Glutamatergic neuron (in vitro differentiated cells): ENCODE measurements at regions not wholly inside any gene's neighbourhood (a gene's known extent, or its start where the extent isn't known, plus 50 kb on each side); places are given as distances from the start of the nearest gene placed in this dataset.

Experiments used
- DNase-seq: peaks from one replicate; pipeline ENCODE4 v3.0.0; 2022
- H3K27ac Mint-ChIP-seq: one replicate; pipeline ENCODE4 v1.8.0; 2020; ENCODE audit warnings: mild to moderate bottlenecking, mixed read lengths, inconsistent platforms; ENCODE audit not compliant: unreplicated experiment
- H3K27me3 Mint-ChIP-seq: one replicate; pipeline ENCODE4 v1.8.0; 2020; ENCODE audit warnings: mild to moderate bottlenecking, moderate library complexity, mixed read lengths, inconsistent platforms; ENCODE audit not compliant: unreplicated experiment
- H3K36me3 Mint-ChIP-seq: one replicate; pipeline ENCODE4 v1.8.0; 2020; ENCODE audit warnings: mild to moderate bottlenecking, mixed read lengths, inconsistent platforms; ENCODE audit not compliant: unreplicated experiment
- H3K4me1 Mint-ChIP-seq: one replicate; pipeline ENCODE4 v1.8.0; 2020; ENCODE audit warnings: mild to moderate bottlenecking, low read depth, mixed read lengths, inconsistent platforms; ENCODE audit not compliant: unreplicated experiment
- H3K4me3 Mint-ChIP-seq: one replicate; pipeline ENCODE4 v1.8.0; 2020; ENCODE audit warnings: mild to moderate bottlenecking, mixed read lengths, inconsistent platforms; ENCODE audit not compliant: unreplicated experiment
- H3K9me3 Mint-ChIP-seq: one replicate; pipeline ENCODE4 v1.8.0; 2020; ENCODE audit warnings: mild to moderate bottlenecking, moderate library complexity, mixed read lengths, inconsistent platforms; ENCODE audit not compliant: unreplicated experiment
- TF ChIP-seq, protein P1 (sequence below): fragments of 200-600 bp; sonication (generic); IDR thresholded peaks from one replicate; pipeline ENCODE4 v1.5.0; 2021; ENCODE audit not compliant: partially characterized antibody, unreplicated experiment

DNA sequence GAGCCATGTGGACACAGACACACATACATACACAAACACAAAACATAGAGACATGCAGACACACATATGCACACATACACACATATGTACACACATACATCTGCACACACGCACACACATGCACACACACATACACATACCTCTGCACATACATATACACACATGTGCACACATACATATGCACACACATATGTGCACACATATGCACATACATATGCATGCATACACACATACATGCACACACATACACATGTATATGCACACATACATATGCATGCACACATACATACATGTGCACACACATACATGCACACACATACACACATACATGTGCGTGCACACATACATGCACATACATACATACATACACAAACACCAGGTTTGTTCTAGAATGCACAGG is 236.3 kb upstream of the FOXK1 start:
- Mint-ChIP-seq H3K4me3 (no peak overlapping the region), H3K9me3 (no peaks in the 10 kb centered on the region), H3K4me1 (no peaks in the 10 kb centered on the region), H3K27ac (no peak overlapping the region), H3K27me3 (peaks cover 4% of the 10 kb centered on the region), H3K36me3 (no peaks in the 10 kb centered on the region)
- TF ChIP-seq, protein P1, sequence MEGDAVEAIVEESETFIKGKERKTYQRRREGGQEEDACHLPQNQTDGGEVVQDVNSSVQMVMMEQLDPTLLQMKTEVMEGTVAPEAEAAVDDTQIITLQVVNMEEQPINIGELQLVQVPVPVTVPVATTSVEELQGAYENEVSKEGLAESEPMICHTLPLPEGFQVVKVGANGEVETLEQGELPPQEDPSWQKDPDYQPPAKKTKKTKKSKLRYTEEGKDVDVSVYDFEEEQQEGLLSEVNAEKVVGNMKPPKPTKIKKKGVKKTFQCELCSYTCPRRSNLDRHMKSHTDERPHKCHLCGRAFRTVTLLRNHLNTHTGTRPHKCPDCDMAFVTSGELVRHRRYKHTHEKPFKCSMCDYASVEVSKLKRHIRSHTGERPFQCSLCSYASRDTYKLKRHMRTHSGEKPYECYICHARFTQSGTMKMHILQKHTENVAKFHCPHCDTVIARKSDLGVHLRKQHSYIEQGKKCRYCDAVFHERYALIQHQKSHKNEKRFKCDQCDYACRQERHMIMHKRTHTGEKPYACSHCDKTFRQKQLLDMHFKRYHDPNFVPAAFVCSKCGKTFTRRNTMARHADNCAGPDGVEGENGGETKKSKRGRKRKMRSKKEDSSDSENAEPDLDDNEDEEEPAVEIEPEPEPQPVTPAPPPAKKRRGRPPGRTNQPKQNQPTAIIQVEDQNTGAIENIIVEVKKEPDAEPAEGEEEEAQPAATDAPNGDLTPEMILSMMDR: no peak
- no peak for DNase-seq

DNA sequence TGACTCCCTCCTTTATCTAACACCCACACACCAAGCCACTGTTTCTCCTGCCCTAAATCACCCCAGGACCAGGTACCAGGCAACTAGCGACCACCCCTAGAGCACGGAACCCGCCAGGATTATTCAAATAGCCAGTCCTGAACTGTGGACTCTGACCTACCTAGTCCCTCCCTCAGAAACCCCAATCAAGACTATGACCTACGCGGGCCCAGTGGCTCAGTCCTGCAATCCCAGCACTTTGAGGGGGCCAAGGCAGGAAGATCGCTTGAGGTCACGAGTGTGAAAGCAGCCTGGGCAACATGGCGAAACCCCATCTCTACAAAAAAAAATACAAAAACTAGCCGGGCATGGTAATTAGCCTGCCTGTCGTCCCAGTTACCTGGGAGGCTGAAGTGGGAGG is 232.8 kb upstream of the FOXK1 start:
- H3K27ac Mint-ChIP-seq: no peak overlapping the region
- no peak overlapping the region for H3K4me3 Mint-ChIP-seq
- no peaks in the 10 kb centered on the region for H3K9me3 Mint-ChIP-seq

DNA sequence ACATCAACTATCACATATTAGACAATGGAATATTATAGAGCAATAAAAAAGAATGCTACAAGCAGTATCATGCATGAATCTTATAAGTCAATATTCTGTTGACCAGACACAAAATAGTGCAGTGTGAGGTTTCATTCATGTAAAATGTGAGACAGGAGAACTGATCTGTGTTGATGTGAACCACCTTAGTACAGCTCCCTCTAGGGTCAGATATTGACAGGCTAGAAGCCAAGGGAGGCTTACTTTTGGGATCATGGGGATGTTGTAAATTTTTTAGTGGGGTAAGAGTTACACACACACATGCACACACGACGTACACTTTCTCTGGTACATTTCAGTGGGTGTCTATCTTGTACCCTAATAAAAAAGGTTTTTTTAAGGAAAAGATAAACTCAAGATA is 231.6 kb upstream of the FOXK1 start:
- Mint-ChIP-seq H3K4me3 (no peak overlapping the region), H3K4me1 (no peaks in the 10 kb centered on the region), H3K27me3 (peaks cover 4% of the 10 kb centered on the region), H3K27ac (no peak overlapping the region), H3K36me3 (no peaks in the 10 kb centered on the region), H3K9me3 (no peaks in the 10 kb centered on the region)
- no peak for DNase-seq
- TF ChIP-seq, protein P1: no peak

More for the DNA sequence above, 232.8 kb upstream of the FOXK1 start:
- no peaks in the 10 kb centered on the region for H3K36me3 Mint-ChIP-seq
- no peak for DNase-seq
- H3K4me1 Mint-ChIP-seq: no peaks in the 10 kb centered on the region
- peaks cover 4% of the 10 kb centered on the region for H3K27me3 Mint-ChIP-seq
- TF ChIP-seq, protein P1: no peak

DNA sequence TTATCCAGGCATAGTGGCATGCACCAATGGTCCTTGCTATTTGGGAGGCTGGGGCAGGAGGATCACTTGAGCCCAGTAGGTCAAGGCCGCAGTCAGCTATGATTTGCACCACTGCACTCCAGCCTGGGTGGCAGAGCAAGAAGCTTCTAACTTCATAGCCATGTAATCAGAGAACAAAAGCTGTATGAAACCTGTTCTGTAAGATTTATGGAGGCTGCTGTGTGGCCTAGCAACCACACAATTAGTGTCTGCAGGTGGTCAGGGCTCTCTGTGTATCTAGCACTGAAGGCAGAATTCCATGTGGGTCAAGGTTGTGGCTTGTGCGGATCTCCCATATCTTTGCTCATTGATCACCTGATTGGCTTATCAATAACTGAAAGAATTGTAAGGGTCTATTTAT is 221.5 kb upstream of the FOXK1 start:
- Mint-ChIP-seq H3K27me3 (no peaks in the 10 kb centered on the region), H3K4me1 (no peaks in the 10 kb centered on the region), H3K36me3 (no peaks in the 10 kb centered on the region), H3K9me3 (peaks cover 4% of the 10 kb centered on the region), H3K27ac (no peak overlapping the region), H3K4me3 (no peak overlapping the region)
- TF ChIP-seq, protein P1: no peak
- DNase-seq: no peak

DNA sequence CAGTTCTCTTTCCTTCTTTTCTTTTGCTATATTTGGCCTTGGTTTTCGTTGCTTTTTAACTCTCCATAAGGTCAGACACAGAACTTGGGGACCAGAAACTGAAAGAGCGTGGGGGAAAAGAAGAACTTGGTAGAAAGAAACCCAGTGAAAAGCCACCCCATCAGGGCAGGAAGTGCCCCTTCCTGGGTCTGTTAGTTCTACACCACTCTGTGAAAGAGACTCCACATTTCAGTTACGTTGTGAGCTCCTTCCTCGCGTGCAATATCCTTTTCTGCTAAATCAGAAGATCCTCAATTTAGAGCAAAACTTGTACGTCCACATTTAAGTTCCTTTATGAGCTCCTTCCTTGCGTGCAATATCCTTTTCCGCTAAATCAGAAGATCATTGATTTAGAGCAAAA is 220.6 kb upstream of the FOXK1 start:
- H3K4me1 Mint-ChIP-seq: no peaks in the 10 kb centered on the region
- TF ChIP-seq, protein P1: no peak
- H3K27me3 Mint-ChIP-seq: no peaks in the 10 kb centered on the region
- H3K27ac Mint-ChIP-seq: no peak overlapping the region
- DNase-seq: no peak
- H3K4me3 Mint-ChIP-seq: no peak overlapping the region
- H3K9me3 Mint-ChIP-seq: peaks cover 4% of the 10 kb centered on the region
- no peaks in the 10 kb centered on the region for H3K36me3 Mint-ChIP-seq
